GM12878 (cell line): ENCODE measurements at regions not wholly inside any gene's neighbourhood (a gene's known extent, or its start where the extent isn't known, plus 50 kb on each side); places are given as distances from the start of the nearest gene placed in this dataset.

Source experiments
- ATAC-seq: fragments of 200-7000 bp; cut with Tn5 transposase; 3 replicates; pipeline ENCODE4 v1.9.1; 2020; ENCODE audit warnings: mild to moderate bottlenecking, moderate library complexity
- BruUV-seq: library from RNA; stranded (reverse); fragments of 400-500 nt; replicated peaks from 2 replicates; lab custom pipeline; 2021; lab: Mats Ljungman, UMichigan
- CTCF ChIA-PET: fragments of 300-600 bp; sonication (Branson Sonifier 250); formaldehyde crosslinking; extraction: SDS; loops from one replicate; lab custom pipeline; 2021; ENCODE audit warnings: inconsistent platforms; lab: Yijun Ruan, JAX
- POLR2A ChIA-PET: fragments of 350-600 bp; formaldehyde crosslinking; extraction: SDS; loops from one replicate; lab custom pipeline; 2021; ENCODE audit warnings: inconsistent platforms; lab: Charles Lee
- RAD21 ChIA-PET: fragments of 300-600 bp; sonication (Branson Sonifier 250); formaldehyde crosslinking; loops from one replicate; lab custom pipeline; 2023; ENCODE audit warnings: antibody characterized with exemption; ENCODE audit not compliant: unreplicated experiment; lab: Charles Lee
- SMC1A ChIA-PET: fragments of 300-600 bp; sonication (Branson Sonifier 250); formaldehyde crosslinking; loops from one replicate; lab custom pipeline; 2023; ENCODE audit not compliant: unreplicated experiment, uncharacterized antibody; lab: Charles Lee
- DNase-seq: peaks from one replicate; pipeline ENCODE4 v3.0.0-alpha.2; 2011; ENCODE audit warnings: low read depth, low spot score
- FAIRE-seq: peaks from 3 replicates; lab custom pipeline; 2011; peaks lifted over from hg19 to GRCh38; lab: Jason Lieb, UNC
- H2AFZ ChIP-seq: 2 replicates; pipeline ENCODE4 v1.6.0; 2011; ENCODE audit warnings: low read depth, low read length, control low read depth; ENCODE audit not compliant: control insufficient read depth
- H3K27ac ChIP-seq: 2 replicates; pipeline ENCODE4 v1.5.1; 2011; ENCODE audit warnings: control low read depth; ENCODE audit not compliant: control insufficient read depth, insufficient read depth
- H3K27me3 ChIP-seq, 2 experiments: replicated peaks in 1 of 2; 2 replicates each; pipeline versions ENCODE4 v1.6.0 to v1.6.1; 2011; ENCODE audit warnings: low read length in 1 of 2; ENCODE audit not compliant: control insufficient read depth in 2 of 2, insufficient read depth in 2 of 2
- H3K36me3 ChIP-seq, 2 experiments: 2 replicates each; pipeline ENCODE4 v1.5.1; 2011; ENCODE audit warnings: low read length in 1 of 2; ENCODE audit not compliant: control insufficient read depth in 2 of 2, insufficient read depth in 2 of 2
- H3K4me1 ChIP-seq: 2 replicates; pipeline ENCODE4 v1.6.1; 2011; ENCODE audit warnings: mild to moderate bottlenecking, low read length, moderate library complexity, mixed read lengths; ENCODE audit not compliant: control insufficient read depth, insufficient read depth
- H3K4me2 ChIP-seq: 2 replicates; pipeline ENCODE4 v1.6.0; 2011; ENCODE audit warnings: control low read depth; ENCODE audit not compliant: control insufficient read depth, insufficient read depth
- H3K4me3 ChIP-seq: fragments of 200-600 bp; sonication (generic); 2 replicates; pipeline ENCODE4 v1.5.1; 2016
- H3K79me2 ChIP-seq: 2 replicates; pipeline ENCODE4 v1.6.0; 2011; ENCODE audit warnings: low read length; ENCODE audit not compliant: control insufficient read depth, insufficient read depth
- H3K9ac ChIP-seq: 2 replicates; pipeline ENCODE4 v1.8.0; 2011; ENCODE audit warnings: low read length, control low read depth, mixed read lengths; ENCODE audit not compliant: control insufficient read depth, insufficient read depth
- H3K9me3 ChIP-seq: replicated peaks from 3 replicates; pipeline ENCODE4 v1.5.1; 2011; ENCODE audit warnings: mild to moderate bottlenecking, low read length; ENCODE audit not compliant: control insufficient read depth, insufficient read depth
- H4K20me1 ChIP-seq: 2 replicates; pipeline ENCODE4 v1.6.0; 2011; ENCODE audit not compliant: control insufficient read depth, insufficient read depth
- BHLHE40 ChIP-seq, 2 experiments: fragments of 450-650 bp in 1 of 2; IDR thresholded peaks; 2 replicates each; pipeline ENCODE4 v1.6.1; 2011 to 2017; ENCODE audit warnings: low read depth in 2 of 2, borderline replicate concordance in 1 of 2, improper control_type of control experiment in 1 of 2, low read length in 1 of 2, mild to moderate bottlenecking in 1 of 2
- HCFC1 ChIP-seq: fragments of 150-350 bp; IDR thresholded peaks from 2 replicates; pipeline ENCODE4 v1.6.1; 2014; ENCODE audit warnings: low read length
- HSF1 ChIP-seq: fragments of 150-350 bp; IDR thresholded peaks from 2 replicates; pipeline ENCODE4 v1.6.1; 2014; ENCODE audit warnings: mild to moderate bottlenecking, low read depth, low read length
- MEF2A ChIP-seq: IDR thresholded peaks from 2 replicates; pipeline ENCODE4 v1.6.1; 2011; ENCODE audit warnings: low read depth, mild to moderate bottlenecking, low read length, moderate library complexity; ENCODE audit not compliant: insufficient read depth
- POU2F2 ChIP-seq: IDR thresholded peaks from 3 replicates; pipeline ENCODE4 v1.6.1; 2011; ENCODE audit warnings: low read depth, mild to moderate bottlenecking, low read length, borderline replicate concordance
- REST ChIP-seq: IDR thresholded peaks from 2 replicates; pipeline ENCODE4 v1.6.1; 2012; ENCODE audit warnings: mild to moderate bottlenecking, low read depth, low read length
- STAT1 ChIP-seq: fragments of 450-650 bp; conservative IDR thresholded peaks from 2 replicates; pipeline ENCODE4 v1.6.1; 2014; ENCODE audit warnings: antibody characterized with exemption, mild to moderate bottlenecking
- TCF3 ChIP-seq: IDR thresholded peaks from 2 replicates; pipeline ENCODE4 v1.6.1; 2012; ENCODE audit warnings: low read depth, mild to moderate bottlenecking, low read length, borderline replicate concordance; ENCODE audit not compliant: insufficient read depth
- ZNF207 ChIP-seq: fragments of 450-650 bp; IDR thresholded peaks from 2 replicates; pipeline ENCODE4 v1.6.1; 2014; ENCODE audit warnings: antibody characterized with exemption, mild to moderate bottlenecking, borderline replicate concordance
- ZNF622 ChIP-seq: fragments of 450-650 bp; IDR thresholded peaks from 2 replicates; pipeline ENCODE4 v1.6.1; 2017; ENCODE audit warnings: mild to moderate bottlenecking, inconsistent platforms
- in situ Hi-C: fragments of 300-500 bp; cut with MboI; formaldehyde crosslinking; loops from 9 replicates; pipeline ENCODE4 v1.14.3; 2018; ENCODE audit warnings: mixed read lengths
- intact Hi-C: fragments of 100-400 bp; cut with micrococcal nuclease; formaldehyde crosslinking; loops from one replicate; pipeline ENCODE4 v1.14.2; 2022; ENCODE audit not compliant: unreplicated experiment

GRCh38 chr6:77136086-77136485 lies 327.2 kb downstream of the HTR1B start:
- ChIA-PET CTCF (no interaction called here), POLR2A (no interaction called here), RAD21 (interaction anchor here (0.6 kb wide), 1 partner anchor 59 kb away, joined by 4 read pairs; no protein-coding TSS in a partner anchor), SMC1A (interaction anchor here (1.7 kb wide), 1 partner anchor 10 kb away, joined by 3 read pairs; no protein-coding TSS in a partner anchor)
- peak; percentile 17; the same call in 1 of the 3 replicates for ATAC-seq
- H3K27me3 ChIP-seq: no peaks in the 10 kb centered on the region
- no peaks in the 10 kb centered on the region for H3K36me3 ChIP-seq
- no peak overlapping the region for H3K4me3 ChIP-seq
- no TSS peak for BruUV-seq
- H3K27ac ChIP-seq: no peak overlapping the region
- TF ChIP-seq BHLHE40 (IDR thresholded peaks at IDR 0.05; ENCODE audit: borderline replicate concordance in 1 of 2, low read depth in 2 of 2, low read length in 1 of 2) (no peak), ZNF622 (no peak), POU2F2 (no peak), REST (no peak), HCFC1 (no peak), TCF3 (no peak), HSF1 (no peak), MEF2A (no peak), ZNF207 (no peak), STAT1 (no peak)
- no peak overlapping the region for H2AFZ ChIP-seq
- in situ Hi-C loops: no loop called here
- H3K4me1 ChIP-seq: no peaks in the 10 kb centered on the region
- FAIRE-seq: no peak
- no peaks in the 10 kb centered on the region for H3K79me2 ChIP-seq
- H4K20me1 ChIP-seq: no peaks in the 10 kb centered on the region
- H3K9me3 ChIP-seq: no peaks in the 10 kb centered on the region
- intact Hi-C loops: no loop called here
- no peak overlapping the region for H3K9ac ChIP-seq
- no peak overlapping the region for H3K4me2 ChIP-seq
- no peak for DNase-seq
